ENCODE measurements at regions not wholly inside any gene's neighbourhood (a gene's known extent, or its start where the extent isn't known, plus 50 kb on each side); places are given as distances from the start of the nearest gene placed in this dataset.

- H3K4me1 Mint-ChIP-seq (ENCODE audit: low read depth): no peaks in the 10 kb centered on the region
- H3K4me3 Mint-ChIP-seq: no peak overlapping the region
- no peak overlapping the region for H3K27ac Mint-ChIP-seq
- H3K36me3 Mint-ChIP-seq (ENCODE audit: low read depth): no peaks in the 10 kb centered on the region
- ChIA-PET POLR2A (no interaction called here), CTCF (no interaction called here)
- peaks cover 0 to 14% of the 10 kb centered on the region in 2 experiments for H3K9me3 ChIP-seq (ENCODE audit: control insufficient read depth in 1 of 2, insufficient read depth in 1 of 2, low read length in 2 of 2)
- ATAC-seq (ENCODE audit: poor library complexity): no peak
- H3K36me3 ChIP-seq (ENCODE audit: insufficient read depth, low read length): no peaks in the 10 kb centered on the region
- intact Hi-C loops (cut with DNase I, micrococcal nuclease): no loop called here
- no peak for DNase-seq
- H3K9me3 Mint-ChIP-seq: no peaks in the 10 kb centered on the region
- TF ChIP-seq CTCF (IDR thresholded peaks at IDR 0.05): no peak
- no peaks in the 10 kb centered on the region for H3K27me3 Mint-ChIP-seq
- no peaks in the 10 kb centered on the region for H3K4me1 ChIP-seq (ENCODE audit: insufficient read depth, low read length)
- H3K27me3 ChIP-seq (ENCODE audit: control insufficient read depth in 1 of 2, insufficient read depth in 2 of 2, low read length in 2 of 2): peaks cover 0 to 3% of the 10 kb centered on the region in 2 experiments
- no peak overlapping the region for H3K4me3 ChIP-seq (ENCODE audit: low read length)
- H3K27ac ChIP-seq (ENCODE audit: low read depth in 1 of 2, low read length in 2 of 2): no peak overlapping the region
Observed at GRCh38 chr2:129768485-129769184, 210.8 kb upstream of the RAB6C start.

GRCh38 chr2:129769185-129769991 lies 210.1 kb upstream of the RAB6C start:
- Histone ChIP-seq H3K9me3 (ENCODE audit: control insufficient read depth in 1 of 2, insufficient read depth in 1 of 2, low read length in 2 of 2) (peaks cover 0 to 14% of the 10 kb centered on the region in 2 experiments), H3K36me3 (ENCODE audit: insufficient read depth, low read length) (no peaks in the 10 kb centered on the region), H3K27ac (ENCODE audit: low read depth in 1 of 2, low read length in 2 of 2) (no peak overlapping the region), H3K4me1 (ENCODE audit: insufficient read depth, low read length) (no peaks in the 10 kb centered on the region), H3K27me3 (ENCODE audit: control insufficient read depth in 1 of 2, insufficient read depth in 2 of 2, low read length in 2 of 2) (no peaks in the 10 kb centered on the region), H3K4me3 (ENCODE audit: low read length) (no peak overlapping the region)
- ATAC-seq (ENCODE audit: poor library complexity) (no peak), DNase-seq (no peak)
- Mint-ChIP-seq H3K36me3 (ENCODE audit: low read depth) (no peaks in the 10 kb centered on the region), H3K4me1 (ENCODE audit: low read depth) (no peaks in the 10 kb centered on the region), H3K9me3 (no peaks in the 10 kb centered on the region), H3K27ac (no peak overlapping the region), H3K27me3 (no peaks in the 10 kb centered on the region), H3K4me3 (no peak overlapping the region)
- CTCF ChIA-PET: no interaction called here
- TF ChIP-seq CTCF (IDR thresholded peaks at IDR 0.05): no peak
- intact Hi-C loops (cut with DNase I, micrococcal nuclease): no loop called here
- POLR2A ChIA-PET: no interaction called here

GRCh38 chr2:129771418-129772189 lies 207.9 kb upstream of the RAB6C start:
- ATAC-seq (ENCODE audit: poor library complexity): no peak
- no peaks in the 10 kb centered on the region for H3K36me3 Mint-ChIP-seq (ENCODE audit: low read depth)
- intact Hi-C loops (cut with DNase I, micrococcal nuclease): no loop called here
- Histone ChIP-seq H3K9me3 (ENCODE audit: control insufficient read depth in 1 of 2, insufficient read depth in 1 of 2, low read length in 2 of 2) (peaks cover 0 to 8% of the 10 kb centered on the region in 2 experiments), H3K4me1 (ENCODE audit: insufficient read depth, low read length) (no peaks in the 10 kb centered on the region), H3K27me3 (ENCODE audit: control insufficient read depth in 1 of 2, insufficient read depth in 2 of 2, low read length in 2 of 2) (no peaks in the 10 kb centered on the region), H3K4me3 (ENCODE audit: low read length) (no peak overlapping the region), H3K27ac (ENCODE audit: low read depth in 1 of 2, low read length in 2 of 2) (no peak overlapping the region), H3K36me3 (ENCODE audit: insufficient read depth, low read length) (no peaks in the 10 kb centered on the region)
- H3K4me1 Mint-ChIP-seq (ENCODE audit: low read depth): no peaks in the 10 kb centered on the region
- H3K27me3 Mint-ChIP-seq: no peaks in the 10 kb centered on the region
- DNase-seq: no peak
- H3K27ac Mint-ChIP-seq: no peak overlapping the region
- POLR2A ChIA-PET: no interaction called here
- CTCF ChIA-PET: no interaction called here
- no peaks in the 10 kb centered on the region for H3K9me3 Mint-ChIP-seq
- TF ChIP-seq CTCF (IDR thresholded peaks at IDR 0.05): no peak
- H3K4me3 Mint-ChIP-seq: no peak overlapping the region

Measured in CD4-positive, alpha-beta T cell (primary cell).